ENCODE measurements at regions not wholly inside any gene's neighbourhood (a gene's known extent, or its start where the extent isn't known, plus 50 kb on each side); places are given as distances from the start of the nearest gene placed in this dataset.
A peak's percentile ranks its signal among the peaks of the same experiment; 100 is the strongest.

DNA sequence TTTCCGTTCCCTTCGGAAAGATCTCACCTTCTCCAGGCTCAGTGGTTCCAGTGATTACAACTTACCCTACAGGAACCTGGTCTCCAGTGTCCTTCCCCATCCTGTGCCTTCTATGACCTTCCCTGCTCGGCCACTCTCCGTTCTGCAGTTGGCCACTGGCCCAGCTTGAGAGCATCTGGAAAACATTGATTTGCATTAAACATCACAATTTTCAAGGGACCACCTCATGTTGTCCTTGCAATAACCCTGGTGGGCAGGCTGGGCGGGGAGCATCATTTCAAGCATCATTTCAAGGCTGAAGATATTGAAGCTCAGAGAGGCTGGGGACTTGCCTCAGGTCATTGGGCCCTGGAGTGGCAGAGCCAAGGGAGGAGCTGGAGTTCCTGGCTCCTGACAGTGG, 177.4 kb downstream of the SEC61B start:
- DNase-seq (ENCODE audit: low read depth in 3 of 3): no peak

DNA sequence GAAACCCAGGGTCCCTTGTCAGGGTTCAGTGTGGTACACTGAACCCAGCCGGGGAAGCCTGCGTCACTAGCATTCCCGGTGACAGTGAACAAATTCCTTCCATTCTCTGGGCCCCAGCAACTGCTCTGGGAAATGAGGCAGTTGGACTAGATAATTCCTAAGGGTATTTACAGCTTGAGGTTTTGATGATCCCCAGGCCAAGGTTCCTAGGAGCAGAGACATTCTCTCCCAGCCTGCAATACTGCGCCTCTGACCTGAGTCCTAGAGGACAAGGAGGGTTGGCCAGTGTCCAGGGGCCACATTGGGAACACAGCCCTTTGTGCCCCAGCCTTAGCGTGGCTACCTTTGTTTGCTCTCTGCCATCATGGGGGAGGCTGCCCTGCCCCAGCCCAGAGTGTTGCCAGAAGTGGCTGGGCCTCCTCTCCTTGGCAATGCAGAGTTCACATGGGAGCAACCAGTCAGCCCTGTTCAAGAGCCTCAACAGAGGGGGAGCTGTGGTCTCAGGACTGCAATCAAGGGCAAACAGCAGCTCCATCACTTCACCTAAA, 178.2 kb downstream of the SEC61B start:
- DNase-seq (ENCODE audit: low read depth in 3 of 3): no peak

DNA sequence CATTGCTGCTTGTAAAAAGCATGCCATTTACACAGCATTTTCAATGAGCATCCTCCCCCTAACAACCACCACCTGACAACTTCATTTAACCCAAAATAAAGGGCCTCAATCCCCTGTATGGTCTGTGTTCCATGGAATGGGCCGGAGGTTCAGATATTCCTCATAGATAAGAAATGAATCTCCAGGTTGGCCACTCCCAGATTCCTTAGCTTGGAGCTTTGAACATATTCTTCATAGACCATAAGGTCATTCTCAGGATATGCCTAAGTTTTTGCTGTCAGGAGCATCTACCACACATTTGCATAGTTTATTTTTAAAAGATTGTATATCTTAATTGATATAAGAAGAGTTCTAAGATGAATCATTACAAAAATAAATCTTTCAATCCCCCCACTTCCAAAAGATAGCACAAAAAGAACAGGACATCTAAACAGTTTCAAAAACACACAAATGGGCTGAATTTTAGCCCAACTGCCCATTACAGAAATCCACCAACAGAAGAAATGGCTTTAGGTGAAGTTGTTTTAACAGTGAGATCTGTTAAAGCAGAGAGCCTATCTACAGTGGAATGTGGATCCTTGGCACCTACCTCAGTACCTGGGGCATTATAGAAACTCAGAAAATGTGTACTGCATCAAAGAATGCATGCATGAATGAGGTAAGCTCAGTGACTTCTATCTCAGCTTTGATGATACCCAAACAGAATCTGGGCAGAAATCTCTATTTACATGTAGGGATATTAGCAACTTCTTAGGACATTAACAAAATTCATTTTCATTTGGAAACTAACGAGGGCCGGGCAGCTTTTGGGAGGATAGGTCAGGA, 179.8 kb downstream of the SEC61B start:
- no peak for DNase-seq (ENCODE audit: low read depth in 3 of 3)

DNA sequence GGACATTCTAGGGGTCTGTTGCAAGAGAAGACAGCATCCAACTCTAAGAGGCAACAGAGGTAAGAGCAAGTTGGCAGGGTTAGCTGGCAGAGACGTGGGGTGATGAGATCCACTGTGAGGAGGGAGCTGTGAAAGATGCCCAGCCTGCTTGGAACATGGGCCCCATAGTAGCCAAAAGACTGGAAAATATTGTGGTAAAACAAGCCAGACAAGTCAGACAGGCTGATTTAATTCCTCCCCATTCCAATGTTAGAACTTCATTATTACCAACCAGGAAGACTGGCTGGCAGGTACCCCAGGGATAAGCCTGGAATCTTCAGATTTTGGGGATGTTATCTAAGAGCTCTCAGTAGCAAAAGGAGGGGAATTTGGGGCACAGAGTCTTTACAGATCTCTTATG, 181.3 kb downstream of the SEC61B start:
- DNase-seq (ENCODE audit: low read depth in 3 of 3): no peak

DNA sequence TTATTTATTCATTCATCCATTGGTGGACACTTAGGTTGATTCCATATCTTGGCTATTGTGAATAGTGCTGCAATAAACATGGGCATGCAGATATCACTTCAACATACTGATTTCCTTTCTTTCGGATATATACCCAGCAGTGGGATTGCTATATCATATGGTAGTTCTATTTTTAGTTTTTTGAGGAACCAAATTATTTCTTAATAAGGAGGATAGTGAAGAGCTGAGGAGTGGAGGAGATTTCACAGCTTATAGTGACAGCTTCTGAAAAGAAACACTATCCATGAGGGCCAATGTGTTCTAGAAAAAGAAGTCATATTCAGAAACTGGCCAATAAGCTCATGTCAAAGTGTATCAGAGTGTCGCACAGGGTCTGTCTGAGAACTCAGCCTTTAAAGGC, 183.3 kb downstream of the SEC61B start:
- DNase-seq (ENCODE audit: low read depth in 3 of 3): no peak

DNA sequence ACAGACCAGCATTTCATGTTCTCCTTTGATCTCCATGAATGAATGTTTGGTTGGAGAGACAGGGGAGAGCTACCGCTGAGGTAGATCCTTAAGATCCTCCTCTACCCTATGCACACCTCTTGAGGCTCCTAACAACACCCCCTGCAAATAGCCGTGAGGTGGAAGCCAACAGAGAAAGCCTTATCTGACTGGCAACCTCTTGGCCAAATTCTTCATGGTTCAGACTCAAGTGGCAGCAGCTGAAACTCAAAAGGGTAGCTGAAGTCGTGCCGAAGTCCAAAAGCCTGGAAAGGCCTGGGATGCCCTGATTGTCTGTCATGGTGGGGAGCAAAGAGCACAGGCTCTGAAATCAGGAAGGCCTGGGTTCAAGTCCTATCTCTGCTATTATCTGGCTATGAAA, 184.9 kb downstream of the SEC61B start:
- DNase-seq (ENCODE audit: low read depth in 3 of 3): no peak

DNA sequence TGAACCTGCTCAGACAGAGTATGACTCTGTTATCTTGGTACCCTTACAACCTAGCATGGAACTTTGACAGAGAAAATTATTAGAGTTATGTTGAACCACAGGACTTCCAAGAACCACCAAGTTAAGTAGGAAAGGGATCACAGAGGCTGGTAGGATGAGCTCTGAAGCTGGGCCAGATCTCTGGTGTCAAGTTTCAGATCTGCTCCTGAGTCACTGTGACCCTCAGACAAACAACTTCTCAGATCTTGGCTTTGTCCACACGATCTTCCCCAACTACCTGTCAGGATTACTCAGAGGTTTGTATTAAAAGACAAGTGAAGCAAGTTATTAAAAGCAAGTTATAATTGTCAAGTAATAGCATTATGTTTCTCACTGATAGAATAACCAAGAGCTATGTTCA, 189.0 kb downstream of the SEC61B start:
- DNase-seq (ENCODE audit: low read depth in 3 of 3): no peak

DNA sequence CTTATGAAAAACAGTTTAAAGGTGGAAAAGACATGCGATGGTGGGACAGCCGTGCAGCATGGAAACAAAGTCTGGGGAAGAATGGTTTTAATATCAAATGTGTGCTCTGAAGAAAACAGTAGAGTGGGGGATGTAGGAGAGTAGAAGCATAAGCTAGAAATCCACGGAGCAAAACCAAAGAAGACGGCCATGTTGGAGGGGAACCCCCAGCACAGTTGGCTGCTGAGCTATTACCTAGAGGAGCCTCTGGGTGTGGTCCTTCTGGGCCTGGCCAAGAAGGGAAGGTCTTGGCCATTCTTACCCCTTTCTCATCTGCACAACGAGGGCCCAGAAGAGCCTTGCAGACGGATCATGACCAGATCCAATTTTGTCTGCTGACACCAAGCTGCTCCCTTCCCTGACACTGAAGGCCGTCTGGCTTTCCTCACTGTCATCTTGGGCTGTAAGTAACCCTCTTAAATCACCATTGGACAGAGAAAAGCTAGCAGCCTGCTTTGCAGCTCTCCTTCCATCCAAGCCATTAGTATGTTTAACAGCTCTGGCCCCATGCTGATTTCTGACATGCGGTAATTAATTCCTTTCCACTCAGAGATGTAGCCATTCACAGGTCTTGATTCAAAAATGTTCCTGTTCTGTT, 189.5 kb downstream of the SEC61B start:
- no peak for DNase-seq (ENCODE audit: low read depth in 3 of 3)

DNA sequence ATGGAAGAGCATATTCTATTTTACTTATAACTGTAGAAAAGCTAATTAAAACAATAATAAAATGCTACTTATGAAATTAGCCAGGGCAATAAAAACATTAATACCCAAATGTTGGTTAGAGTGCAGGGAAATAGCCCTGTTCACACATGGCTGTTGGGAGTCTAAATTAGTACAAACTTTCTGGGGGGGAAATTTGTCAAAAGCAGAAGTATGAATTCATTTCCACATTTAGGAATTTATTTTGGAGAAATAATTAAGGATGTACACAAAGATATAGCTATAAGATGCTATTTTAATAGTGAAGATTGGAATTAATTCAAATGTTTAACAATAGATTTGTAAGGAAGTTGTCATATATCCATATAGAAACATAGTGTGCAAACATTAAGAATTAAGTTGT, 190.5 kb downstream of the SEC61B start:
- no peak for DNase-seq (ENCODE audit: low read depth in 3 of 3)

DNA sequence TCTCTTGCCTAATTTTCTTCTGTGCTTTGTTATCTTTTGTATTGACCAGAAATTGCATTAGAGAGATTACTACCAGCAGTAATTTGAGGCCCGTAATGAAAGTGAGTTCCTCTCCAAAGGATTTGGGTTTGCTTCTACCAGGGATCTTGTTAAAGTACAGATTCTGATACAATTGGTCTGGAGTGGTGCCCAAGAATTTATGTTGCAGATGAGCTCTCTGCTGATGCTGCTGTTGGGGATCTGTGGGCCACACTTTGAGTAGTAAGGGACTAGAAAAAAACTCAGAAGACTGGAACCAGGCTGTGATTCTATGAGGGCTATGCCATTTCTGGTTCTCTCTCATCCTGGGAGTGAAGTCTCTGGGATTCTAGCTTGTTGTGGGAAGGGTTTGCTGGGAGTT, 192.2 kb downstream of the SEC61B start:
- no peak for DNase-seq (ENCODE audit: low read depth in 3 of 3)

DNA sequence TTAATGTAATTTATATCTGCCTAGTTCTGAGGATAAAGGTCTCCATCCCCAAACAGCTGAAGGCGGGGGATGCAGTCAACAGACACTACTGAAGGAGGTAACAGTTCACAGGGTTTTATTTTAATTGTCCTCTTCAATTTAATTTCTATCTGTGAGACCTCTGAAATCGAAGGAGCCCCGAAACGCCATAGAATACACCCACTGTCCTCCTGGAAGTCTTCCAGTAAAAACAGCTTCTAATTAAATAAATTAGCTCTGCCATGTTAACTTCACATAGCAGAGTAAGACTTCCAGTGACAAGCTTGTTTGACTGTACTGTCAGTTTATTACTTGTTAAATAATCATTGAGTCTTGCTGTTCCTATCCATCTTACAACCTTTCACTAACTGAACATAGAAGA, 193.5 kb downstream of the SEC61B start:
- DNase-seq (ENCODE audit: low read depth in 3 of 3): no peak

DNA sequence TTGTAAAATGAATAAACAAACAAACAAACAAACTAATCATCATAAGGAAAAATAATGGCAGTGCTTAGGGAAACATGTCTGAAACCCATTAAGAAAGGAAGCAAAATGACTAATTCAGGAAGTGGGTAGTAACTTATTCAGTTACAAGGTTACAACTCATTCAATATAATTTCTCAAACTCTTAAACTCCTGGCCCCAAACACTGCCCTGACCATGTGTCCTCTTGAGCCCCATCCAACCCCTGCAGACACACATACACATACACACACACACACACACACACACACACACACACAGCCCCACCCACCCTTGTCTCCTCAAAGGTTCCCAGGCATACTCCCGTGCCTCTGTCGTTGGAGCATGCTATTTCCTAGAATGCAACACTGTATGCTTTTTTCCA, 193.9 kb downstream of the SEC61B start:
- DNase-seq (ENCODE audit: low read depth in 3 of 3): no peak

DNA sequence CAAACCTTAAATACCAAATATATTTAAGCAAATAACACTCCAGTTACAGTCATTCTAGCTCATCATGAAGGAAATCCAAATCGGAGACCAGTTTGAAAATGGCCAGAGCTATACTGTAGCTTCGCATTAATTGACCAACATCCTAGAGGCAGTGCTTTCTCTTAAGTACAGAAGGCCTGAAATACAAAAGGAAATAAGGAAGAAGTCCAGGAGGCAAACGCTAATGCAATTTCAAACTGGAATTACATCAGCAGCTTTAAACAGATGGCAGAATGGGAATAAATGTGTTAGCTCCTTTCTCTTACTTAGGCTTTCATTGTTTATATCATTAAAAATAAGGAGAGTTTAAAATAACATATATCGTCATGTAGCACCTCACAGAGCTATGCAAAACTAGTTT, 197.0 kb downstream of the SEC61B start:
- DNase-seq (ENCODE audit: low read depth in 3 of 3): no peak

DNA sequence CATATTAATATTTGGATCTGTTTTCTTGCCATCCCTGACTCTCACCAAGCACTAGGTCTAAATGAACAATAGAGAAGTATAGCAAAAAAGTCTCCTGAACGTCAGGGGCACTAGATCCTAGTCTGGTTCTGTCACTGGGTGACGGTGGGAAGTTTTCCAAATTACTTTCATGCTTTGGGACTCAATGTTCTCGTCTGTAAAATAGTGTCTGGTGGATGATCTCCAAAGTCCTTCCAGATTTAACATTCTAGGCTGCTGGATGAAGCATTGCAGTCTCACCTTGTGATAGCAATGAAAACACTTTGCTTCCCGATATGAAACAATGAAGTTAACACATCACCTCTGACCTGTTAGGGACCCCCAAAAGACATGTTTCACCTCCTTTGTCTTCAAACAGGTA, 199.3 kb downstream of the SEC61B start:
- DNase-seq (ENCODE audit: low read depth in 3 of 3): no peak

DNA sequence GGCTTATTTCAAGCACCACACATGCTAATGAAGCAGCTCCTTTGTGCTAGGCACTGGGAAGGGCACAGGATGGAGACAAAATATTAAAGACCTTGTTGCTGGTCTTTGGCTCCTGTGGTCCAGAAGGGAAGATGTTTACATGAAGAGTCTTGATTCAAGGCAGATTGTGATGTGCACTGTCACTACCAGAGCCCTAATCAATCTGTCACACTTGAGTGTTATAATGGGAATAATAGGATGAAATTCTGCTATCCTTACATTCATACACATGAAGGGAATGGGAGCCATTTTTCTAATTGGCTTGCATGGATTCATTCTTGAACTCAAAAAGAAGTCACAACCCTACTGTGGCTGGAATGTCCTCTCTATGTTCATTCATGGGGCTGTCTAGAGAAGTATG, 203.0 kb downstream of the SEC61B start:
- no peak for DNase-seq (ENCODE audit: low read depth in 3 of 3)

DNA sequence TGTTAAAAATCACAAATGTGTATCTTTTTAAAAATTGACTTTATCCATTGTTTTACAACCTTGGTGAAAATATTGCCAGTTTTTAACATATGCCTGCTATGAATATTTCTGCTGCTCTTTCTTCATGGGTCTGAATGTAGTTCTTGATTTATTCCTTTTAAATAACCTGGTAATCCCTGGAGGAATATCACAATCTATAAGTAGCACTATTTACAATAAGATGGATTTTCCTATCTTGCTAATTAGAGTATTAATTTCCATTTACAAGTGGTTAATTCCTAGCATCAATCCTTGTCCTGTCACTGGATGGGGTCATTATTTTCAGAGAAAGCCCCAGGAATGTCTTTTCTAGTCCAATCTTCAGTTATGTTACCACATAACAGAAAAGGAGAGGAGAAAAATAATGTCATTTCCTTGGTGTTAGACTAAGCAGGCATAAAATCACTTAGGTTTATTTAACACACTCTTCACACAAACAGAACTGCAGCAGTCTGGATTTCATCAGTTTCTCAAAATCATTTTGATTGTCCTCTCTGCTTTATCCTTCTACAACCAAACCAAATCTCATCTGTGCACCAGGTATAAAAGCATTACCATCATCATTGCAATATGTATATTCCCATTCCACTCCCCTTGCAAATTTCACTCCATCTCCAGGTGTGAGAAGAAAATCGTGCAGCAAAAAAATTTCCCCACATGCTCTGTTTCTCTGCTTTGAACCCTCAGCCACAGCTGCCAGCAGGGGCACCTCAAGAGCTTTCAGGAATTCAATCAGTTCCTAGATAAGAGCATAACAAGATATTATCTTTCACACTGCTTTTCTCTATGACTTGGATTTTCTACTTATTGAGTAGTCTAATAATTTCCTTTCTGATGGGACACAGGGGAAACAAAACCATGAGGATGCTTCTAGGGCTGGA, 204.1 kb downstream of the SEC61B start:
- DNase-seq (ENCODE audit: low read depth in 3 of 3): no peak

DNA sequence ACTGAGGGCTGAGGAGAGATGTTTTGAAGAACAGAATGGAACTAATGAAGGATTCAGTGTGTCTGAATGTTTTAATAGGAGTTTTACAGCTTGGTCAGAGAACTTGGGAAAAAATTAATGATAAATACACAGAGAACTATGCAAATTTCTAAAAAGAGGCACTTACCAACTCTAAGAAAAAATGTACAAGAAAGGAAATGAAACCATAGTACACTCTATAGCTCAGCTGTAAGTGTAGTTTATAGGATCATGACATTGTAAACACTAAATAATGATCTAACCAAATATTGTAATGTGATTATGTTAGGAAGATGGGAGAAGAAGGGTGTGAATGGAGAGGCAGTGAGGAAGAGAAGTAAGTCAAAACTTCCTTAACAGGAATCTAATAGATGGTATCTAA, 205.2 kb downstream of the SEC61B start:
- DNase-seq (ENCODE audit: low read depth in 3 of 3): no peak

DNA sequence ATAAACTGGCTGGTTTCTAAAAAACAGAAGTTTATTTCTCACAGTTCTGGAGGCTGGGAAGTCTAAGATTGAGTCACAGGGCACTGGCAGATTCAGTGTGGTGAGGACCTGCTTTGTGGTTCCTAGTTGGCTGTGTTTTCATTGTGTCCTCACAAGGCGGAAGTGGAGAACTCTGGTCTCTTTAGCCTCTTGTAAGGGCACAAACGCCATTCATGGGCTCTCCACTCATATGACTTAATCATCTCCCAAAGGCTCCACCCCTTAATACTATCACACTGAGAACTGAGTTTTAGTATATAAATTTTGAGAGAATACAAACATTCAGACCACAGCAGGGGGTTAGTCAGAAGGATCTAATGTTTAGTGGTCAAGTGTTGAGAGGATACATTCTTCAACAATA, 208.2 kb downstream of the SEC61B start:
- DNase-seq (ENCODE audit: low read depth in 3 of 3): no peak

DNA sequence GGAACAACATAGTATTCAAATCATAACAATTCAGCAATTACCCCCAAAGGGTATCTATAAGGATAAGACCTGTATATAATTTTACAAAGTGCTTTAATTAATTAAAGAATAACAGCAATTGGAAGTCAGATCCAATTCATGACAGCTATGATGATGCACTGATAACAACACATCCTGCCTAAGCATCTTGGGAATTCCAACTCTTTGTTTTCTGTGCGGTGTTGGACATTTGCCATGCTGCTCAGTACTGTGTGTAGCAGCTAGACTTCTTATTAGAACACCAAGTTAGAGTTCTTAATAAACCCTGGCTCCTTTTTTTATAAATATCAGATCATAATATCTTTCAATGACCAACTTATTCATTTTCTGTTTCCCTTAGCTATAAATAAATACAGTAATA, 209.0 kb downstream of the SEC61B start:
- no peak for DNase-seq (ENCODE audit: low read depth in 3 of 3)

DNA sequence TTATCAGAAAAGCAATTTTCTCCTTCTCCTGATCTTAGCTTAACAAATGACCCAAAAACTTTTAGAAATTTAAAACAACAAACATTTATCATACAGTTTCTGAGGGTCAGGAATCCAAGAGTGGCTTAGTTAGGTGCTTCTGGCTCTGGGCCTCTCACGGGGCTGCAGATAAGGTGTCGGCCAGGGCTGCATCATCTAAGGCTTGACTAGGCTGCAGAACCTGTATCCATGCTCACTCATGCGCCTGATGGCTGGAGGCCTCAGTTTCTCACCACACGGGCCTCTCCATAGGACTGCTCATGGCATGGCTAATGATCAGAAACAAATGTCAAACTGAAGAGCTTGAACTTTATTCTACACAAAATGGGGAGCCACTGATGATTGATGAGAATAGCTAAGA, 210.0 kb downstream of the SEC61B start:
- DNase-seq (ENCODE audit: low read depth in 3 of 3): no peak

DNA sequence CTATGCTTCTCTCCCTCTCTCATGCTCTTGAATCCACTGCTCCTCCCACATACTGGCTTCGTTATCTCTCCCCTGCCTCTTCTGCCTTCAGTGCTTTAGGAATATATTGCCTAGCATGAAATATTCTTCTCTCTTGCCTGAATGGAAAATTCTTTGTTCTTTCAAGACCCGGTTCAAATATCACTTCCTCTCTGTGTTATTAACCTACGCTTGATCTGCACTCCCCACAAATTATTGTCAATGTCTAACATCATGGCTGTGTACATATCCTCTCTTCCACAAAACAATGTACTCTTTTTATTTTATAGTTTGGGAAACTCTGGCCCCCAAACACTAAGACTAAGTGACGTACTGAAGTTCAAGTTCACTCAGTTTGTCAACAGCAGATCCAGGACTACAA, 211.0 kb downstream of the SEC61B start:
- DNase-seq (ENCODE audit: low read depth in 3 of 3): no peak

DNA sequence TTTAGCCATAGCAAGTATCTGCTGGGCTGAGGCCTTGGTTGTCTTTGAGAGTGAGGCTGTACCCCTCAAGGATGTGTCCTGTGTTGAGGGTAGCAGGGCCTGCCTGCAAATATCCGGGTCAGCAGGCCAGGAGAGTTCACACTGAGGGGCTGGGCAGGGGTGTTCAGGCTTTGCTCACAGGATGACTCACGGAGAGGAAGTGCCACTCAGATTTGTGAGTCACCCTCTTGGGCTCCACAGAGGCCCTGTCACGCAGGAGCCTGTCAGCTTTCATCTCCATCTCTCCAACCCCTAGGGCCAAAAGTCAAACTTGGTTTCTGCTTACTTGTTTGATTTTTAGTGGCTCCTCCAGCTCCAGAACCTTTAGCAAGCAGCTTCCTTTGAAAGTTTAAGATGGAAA, 211.5 kb downstream of the SEC61B start:
- DNase-seq (ENCODE audit: low read depth in 3 of 3): peak in 2 of 3 experiments; percentile 13 to 48
